ENCODE measurements at regions not wholly inside any gene's neighbourhood (a gene's known extent, or its start where the extent isn't known, plus 50 kb on each side); places are given as distances from the start of the nearest gene placed in this dataset.

- TF ChIP-seq CTCF (conservative IDR thresholded peaks at IDR 0.05; ENCODE audit: low read depth, low read length) (no peak), EZH2 (IDR thresholded peaks at IDR 0.05; ENCODE audit: low read length, unreplicated experiment) (no peak)
Observed at GRCh38 chr17:34716291-34716690, 136.9 kb downstream of the TMEM132E start.

All from PC-3 (cell line).